ENCODE measurements at regions not wholly inside any gene's neighbourhood (a gene's known extent, or its start where the extent isn't known, plus 50 kb on each side); places are given as distances from the start of the nearest gene placed in this dataset.
"Not testable (repeated sequence)": the region's sequence is repeated elsewhere in the genome, so short reads cannot be mapped to it uniquely, and the experiment has no call there.

GRCh38 chr17:54712798-54713197 lies 187.9 kb upstream of the TOM1L1 start:
- not testable (repeated sequence) for H3K9ac ChIP-seq (ENCODE audit: low read depth, low read length); H3K9me3 ChIP-seq (ENCODE audit: insufficient read depth, low read depth, low read length); H3K4me3 ChIP-seq (ENCODE audit: low read length); H3K4me1 ChIP-seq (ENCODE audit: insufficient read depth, low read length); H3K27me3 ChIP-seq (ENCODE audit: insufficient read depth, low read length); H3K27ac ChIP-seq (ENCODE audit: low read depth, low read length); H3K36me3 ChIP-seq (ENCODE audit: insufficient read depth, low read length)
- WGBS, result 83% methylated on average over 4 of the region's 4 CpGs

GRCh38 chr17:54718286-54718685 lies 182.4 kb upstream of the TOM1L1 start:
- no peaks in the 10 kb centered on the region for H3K9me3 ChIP-seq (ENCODE audit: insufficient read depth, low read depth, low read length)
- H3K9ac ChIP-seq (ENCODE audit: low read depth, low read length), result no peak overlapping the region
- H3K4me3 ChIP-seq (ENCODE audit: low read length), result no peak overlapping the region
- 97% methylated on average over 2 of the region's 2 CpGs for WGBS
- H3K36me3 ChIP-seq (ENCODE audit: insufficient read depth, low read length), result no peaks in the 10 kb centered on the region
- no peak overlapping the region for H3K27ac ChIP-seq (ENCODE audit: low read depth, low read length)
- H3K4me1 ChIP-seq (ENCODE audit: insufficient read depth, low read length), result no peaks in the 10 kb centered on the region
- no peaks in the 10 kb centered on the region for H3K27me3 ChIP-seq (ENCODE audit: insufficient read depth, low read length)

DNA sequence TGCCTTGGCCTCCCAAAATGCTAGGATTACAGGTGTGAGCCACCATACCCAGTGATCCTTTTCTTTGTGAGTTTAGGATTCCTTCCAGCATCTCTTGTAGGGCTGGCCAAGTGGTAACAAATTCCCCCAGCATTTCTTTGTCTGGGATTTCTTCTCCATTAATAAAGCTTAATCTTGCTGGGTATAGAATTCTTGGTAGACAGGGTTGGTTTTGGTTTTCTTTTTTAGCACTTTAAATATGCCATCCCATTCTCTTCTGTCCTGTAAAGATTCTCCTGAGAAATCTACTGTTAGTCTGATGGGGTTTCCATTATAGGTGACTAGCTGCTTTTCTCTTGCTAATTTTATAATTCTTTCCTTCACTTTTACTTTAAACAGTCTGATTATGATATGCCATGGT lies 173.0 kb upstream of the TOM1L1 start:
- no peak overlapping the region for H3K4me3 ChIP-seq (ENCODE audit: low read length)
- H3K9ac ChIP-seq (ENCODE audit: low read depth, low read length), result no peak overlapping the region
- no peaks in the 10 kb centered on the region for H3K27me3 ChIP-seq (ENCODE audit: insufficient read depth, low read length)
- H3K27ac ChIP-seq (ENCODE audit: low read depth, low read length), result no peak overlapping the region
- H3K4me1 ChIP-seq (ENCODE audit: insufficient read depth, low read length), result no peaks in the 10 kb centered on the region
- H3K9me3 ChIP-seq (ENCODE audit: insufficient read depth, low read depth, low read length), result peaks cover 47% of the 10 kb centered on the region
- no peaks in the 10 kb centered on the region for H3K36me3 ChIP-seq (ENCODE audit: insufficient read depth, low read length)

DNA sequence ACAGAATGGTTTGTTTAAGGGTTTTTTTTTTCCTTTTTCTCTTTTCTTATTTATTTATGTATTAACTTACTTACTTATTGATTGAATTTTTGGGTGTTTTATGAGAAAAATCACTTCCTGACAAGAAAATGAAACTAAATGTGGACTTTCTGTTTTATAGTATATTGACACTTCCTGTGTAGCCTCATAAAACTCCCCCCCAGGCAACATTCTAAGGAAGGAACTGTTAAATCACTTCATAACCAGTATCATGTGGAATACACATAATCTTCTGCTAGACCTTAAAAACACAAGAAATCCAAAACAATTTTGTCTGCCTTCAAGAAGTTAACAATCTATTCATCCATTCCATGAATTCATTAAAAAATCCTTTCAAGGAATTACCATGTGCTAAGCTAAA lies 164.1 kb upstream of the TOM1L1 start:
- H3K9ac ChIP-seq (ENCODE audit: low read depth, low read length), result no peak overlapping the region
- H3K4me1 ChIP-seq (ENCODE audit: insufficient read depth, low read length), result no peaks in the 10 kb centered on the region
- no peak overlapping the region for H3K4me3 ChIP-seq (ENCODE audit: low read length)
- peaks cover 9% of the 10 kb centered on the region; the same call in 1 of the 2 replicates for H3K9me3 ChIP-seq (ENCODE audit: insufficient read depth, low read depth, low read length)
- H3K36me3 ChIP-seq (ENCODE audit: insufficient read depth, low read length), result no peaks in the 10 kb centered on the region
- no peak overlapping the region for H3K27ac ChIP-seq (ENCODE audit: low read depth, low read length)
- H3K27me3 ChIP-seq (ENCODE audit: insufficient read depth, low read length), result no peaks in the 10 kb centered on the region

DNA sequence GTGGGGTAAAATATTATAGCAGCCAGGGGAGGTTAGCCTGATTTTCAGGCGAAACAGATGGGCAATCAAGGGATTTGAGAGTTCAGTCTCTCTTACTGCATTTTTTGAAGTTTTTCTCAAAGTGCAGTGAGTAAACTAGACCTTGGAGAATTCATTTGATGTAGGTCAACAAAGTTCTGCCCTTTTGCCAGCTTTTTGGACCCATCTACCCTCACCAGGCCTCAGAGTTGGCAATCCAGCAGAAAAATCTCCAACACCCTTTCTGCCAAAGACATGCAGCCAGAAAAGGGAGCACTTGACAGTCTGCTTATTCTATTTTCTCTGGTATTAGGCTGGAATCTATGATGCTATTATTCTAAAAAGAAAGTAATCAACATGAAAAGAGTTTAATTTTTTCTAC lies 162.2 kb upstream of the TOM1L1 start:
- Histone ChIP-seq H3K36me3 (ENCODE audit: insufficient read depth, low read length) (no peaks in the 10 kb centered on the region), H3K27me3 (ENCODE audit: insufficient read depth, low read length) (no peaks in the 10 kb centered on the region), H3K27ac (ENCODE audit: low read depth, low read length) (no peak overlapping the region), H3K4me3 (ENCODE audit: low read length) (no peak overlapping the region), H3K4me1 (ENCODE audit: insufficient read depth, low read length) (no peaks in the 10 kb centered on the region), H3K9ac (ENCODE audit: low read depth, low read length) (no peak overlapping the region), H3K9me3 (ENCODE audit: insufficient read depth, low read depth, low read length) (no peaks in the 10 kb centered on the region)
- 97% methylated on average over 1 of the region's 1 CpG for WGBS

DNA sequence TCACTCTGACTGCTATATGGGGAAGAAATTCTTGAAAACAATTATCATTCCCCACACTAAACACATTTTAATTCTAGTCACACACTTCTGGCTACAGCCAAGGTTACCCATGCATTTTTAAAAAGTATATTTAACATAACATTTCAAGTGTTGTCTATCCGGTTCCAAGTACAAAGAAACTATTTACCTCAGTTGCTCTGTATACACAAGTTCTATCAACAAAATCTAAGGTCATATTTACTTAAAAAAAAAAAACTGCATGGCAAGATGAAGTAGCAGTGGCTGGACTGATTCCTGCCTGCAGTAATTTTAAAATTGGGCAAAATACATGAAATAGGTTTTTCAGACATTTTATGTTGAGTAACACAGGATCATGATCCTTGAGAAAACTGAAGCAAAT lies 155.9 kb upstream of the TOM1L1 start:
- Histone ChIP-seq H3K4me3 (ENCODE audit: low read length) (no peak overlapping the region), H3K27me3 (ENCODE audit: insufficient read depth, low read length) (no peaks in the 10 kb centered on the region), H3K27ac (ENCODE audit: low read depth, low read length) (no peak overlapping the region), H3K36me3 (ENCODE audit: insufficient read depth, low read length) (no peaks in the 10 kb centered on the region), H3K9me3 (ENCODE audit: insufficient read depth, low read depth, low read length) (peaks cover 23% of the 10 kb centered on the region), H3K4me1 (ENCODE audit: insufficient read depth, low read length) (no peaks in the 10 kb centered on the region), H3K9ac (ENCODE audit: low read depth, low read length) (no peak overlapping the region)
- 100% methylated on average over 1 of the region's 1 CpG for WGBS

GRCh38 chr17:54745239-54745638 lies 155.4 kb upstream of the TOM1L1 start:
- Histone ChIP-seq H3K4me3 (ENCODE audit: low read length) (no peak overlapping the region), H3K27ac (ENCODE audit: low read depth, low read length) (no peak overlapping the region)

DNA sequence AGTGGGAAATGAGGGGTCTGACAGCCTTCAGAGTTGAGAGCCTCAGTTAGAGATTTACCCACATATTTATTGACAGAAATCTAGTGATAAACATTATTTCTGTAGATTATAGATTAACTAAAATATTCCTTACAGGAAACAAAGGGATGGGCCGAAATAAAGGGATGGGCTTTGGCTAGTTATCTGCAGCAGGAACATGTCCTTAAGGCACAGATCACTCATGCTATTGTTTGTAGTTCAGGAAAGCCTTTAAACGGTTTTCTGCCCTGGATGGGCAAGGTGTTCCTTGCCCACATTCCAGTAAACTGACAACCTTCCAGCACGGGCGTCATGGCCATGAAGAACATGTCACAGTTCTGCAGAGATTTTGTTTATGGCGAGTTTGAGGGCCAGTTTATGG lies 154.8 kb upstream of the TOM1L1 start:
- peaks cover 23% of the 10 kb centered on the region for H3K9me3 ChIP-seq (ENCODE audit: insufficient read depth, low read depth, low read length)
- 90% methylated on average over 5 of the region's 5 CpGs for WGBS
- no peak overlapping the region for H3K4me3 ChIP-seq (ENCODE audit: low read length)
- no peaks in the 10 kb centered on the region for H3K27me3 ChIP-seq (ENCODE audit: insufficient read depth, low read length)
- no peaks in the 10 kb centered on the region for H3K4me1 ChIP-seq (ENCODE audit: insufficient read depth, low read length)
- H3K9ac ChIP-seq (ENCODE audit: low read depth, low read length), result no peak overlapping the region
- H3K27ac ChIP-seq (ENCODE audit: low read depth, low read length), result no peak overlapping the region
- H3K36me3 ChIP-seq (ENCODE audit: insufficient read depth, low read length), result no peaks in the 10 kb centered on the region

More at GRCh38 chr17:54745239-54745638, 155.4 kb upstream of the TOM1L1 start:
- Histone ChIP-seq H3K9ac (ENCODE audit: low read depth, low read length) (no peak overlapping the region), H3K36me3 (ENCODE audit: insufficient read depth, low read length) (no peaks in the 10 kb centered on the region), H3K4me1 (ENCODE audit: insufficient read depth, low read length) (no peaks in the 10 kb centered on the region), H3K9me3 (ENCODE audit: insufficient read depth, low read depth, low read length) (peaks cover 23% of the 10 kb centered on the region), H3K27me3 (ENCODE audit: insufficient read depth, low read length) (no peaks in the 10 kb centered on the region)

GRCh38 chr17:54749157-54749556 lies 151.5 kb upstream of the TOM1L1 start:
- Histone ChIP-seq H3K27me3 (ENCODE audit: insufficient read depth, low read length) (no peaks in the 10 kb centered on the region), H3K27ac (ENCODE audit: low read depth, low read length) (no peak overlapping the region), H3K36me3 (ENCODE audit: insufficient read depth, low read length) (no peaks in the 10 kb centered on the region), H3K9me3 (ENCODE audit: insufficient read depth, low read depth, low read length) (peaks cover 21% of the 10 kb centered on the region), H3K4me1 (ENCODE audit: insufficient read depth, low read length) (no peaks in the 10 kb centered on the region), H3K4me3 (ENCODE audit: low read length) (no peak overlapping the region), H3K9ac (ENCODE audit: low read depth, low read length) (no peak overlapping the region)
- WGBS, result 75% methylated on average over 1 of the region's 1 CpG

DNA sequence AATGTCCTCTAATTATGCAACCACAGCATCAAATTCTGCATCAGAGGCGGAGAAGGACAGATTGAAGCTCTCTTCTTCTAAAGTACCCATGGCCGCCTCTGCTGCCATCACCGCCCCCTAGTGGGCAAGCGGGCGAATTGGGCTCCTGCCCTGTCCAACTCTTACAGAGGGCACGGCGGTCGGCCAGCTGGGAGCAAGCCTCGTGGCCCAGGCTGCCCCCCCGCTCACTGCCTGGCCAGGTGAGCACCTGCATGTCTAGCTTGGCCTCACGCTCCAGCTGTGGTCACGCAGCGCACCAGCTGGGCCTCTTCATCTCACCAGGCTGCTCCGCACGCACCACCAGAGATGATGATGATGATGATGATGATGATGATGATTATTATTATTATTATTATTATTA lies 146.1 kb upstream of the TOM1L1 start:
- Histone ChIP-seq H3K4me3 (ENCODE audit: low read length) (no peak overlapping the region), H3K36me3 (ENCODE audit: insufficient read depth, low read length) (no peaks in the 10 kb centered on the region), H3K4me1 (ENCODE audit: insufficient read depth, low read length) (no peaks in the 10 kb centered on the region), H3K27me3 (ENCODE audit: insufficient read depth, low read length) (no peaks in the 10 kb centered on the region), H3K9me3 (ENCODE audit: insufficient read depth, low read depth, low read length) (no peaks in the 10 kb centered on the region), H3K9ac (ENCODE audit: low read depth, low read length) (no peak overlapping the region), H3K27ac (ENCODE audit: low read depth, low read length) (no peak overlapping the region)
- WGBS, result 89% methylated on average over 13 of the region's 15 CpGs

GRCh38 chr17:54760836-54761235 lies 139.8 kb upstream of the TOM1L1 start:
- Histone ChIP-seq H3K27me3 (ENCODE audit: insufficient read depth, low read length) (no peaks in the 10 kb centered on the region), H3K36me3 (ENCODE audit: insufficient read depth, low read length) (no peaks in the 10 kb centered on the region), H3K27ac (ENCODE audit: low read depth, low read length) (no peak overlapping the region), H3K9ac (ENCODE audit: low read depth, low read length) (no peak overlapping the region), H3K4me3 (ENCODE audit: low read length) (no peak overlapping the region), H3K9me3 (ENCODE audit: insufficient read depth, low read depth, low read length) (no peaks in the 10 kb centered on the region), H3K4me1 (ENCODE audit: insufficient read depth, low read length) (no peaks in the 10 kb centered on the region)
- WGBS, result 80% methylated on average over 1 of the region's 3 CpGs

GRCh38 chr17:54770836-54771235 lies 129.8 kb upstream of the TOM1L1 start:
- Histone ChIP-seq H3K4me1 (ENCODE audit: insufficient read depth, low read length) (peaks cover 7% of the 10 kb centered on the region; the same call in 1 of the 2 replicates), H3K27me3 (ENCODE audit: insufficient read depth, low read length) (no peaks in the 10 kb centered on the region), H3K4me3 (ENCODE audit: low read length) (no peak overlapping the region), H3K9ac (ENCODE audit: low read depth, low read length) (no peak overlapping the region), H3K27ac (ENCODE audit: low read depth, low read length) (no peak overlapping the region), H3K9me3 (ENCODE audit: insufficient read depth, low read depth, low read length) (no peaks in the 10 kb centered on the region), H3K36me3 (ENCODE audit: insufficient read depth, low read length) (no peaks in the 10 kb centered on the region)
- 98% methylated on average over 2 of the region's 2 CpGs for WGBS
